KMS-11 (cell line): ENCODE measurements at regions not wholly inside any gene's neighbourhood (a gene's known extent, or its start where the extent isn't known, plus 50 kb on each side); places are given as distances from the start of the nearest gene placed in this dataset.
"Not testable (repeated sequence)": the region's sequence is repeated elsewhere in the genome, so short reads cannot be mapped to it uniquely, and the experiment has no call there.

Experiments used
- H2AFZ ChIP-seq: fragments of 200-600 bp; sonication (generic); 2 replicates; pipeline ENCODE4 v1.6.1; 2016; ENCODE audit warnings: antibody characterized with exemption, mixed run types, low read depth
- H3K27ac ChIP-seq: fragments of 200-600 bp; sonication (generic); 2 replicates; pipeline ENCODE4 v1.6.1; 2016; ENCODE audit warnings: mild to moderate bottlenecking, mixed run types
- H3K27me3 ChIP-seq: fragments of 200-600 bp; sonication (generic); 2 replicates; pipeline ENCODE4 v1.6.1; 2017; ENCODE audit warnings: mild to moderate bottlenecking, low read depth, mixed run types, moderate library complexity; ENCODE audit not compliant: insufficient read depth
- H3K36me3 ChIP-seq: fragments of 200-600 bp; sonication (generic); 2 replicates; pipeline ENCODE4 v1.6.1; 2017; ENCODE audit warnings: mild to moderate bottlenecking, mixed run types; ENCODE audit not compliant: insufficient read depth
- H3K4me1 ChIP-seq: fragments of 200-600 bp; sonication (generic); 2 replicates; pipeline ENCODE4 v1.6.1; 2016; ENCODE audit warnings: mild to moderate bottlenecking, low read depth, mixed run types; ENCODE audit not compliant: poor library complexity, severe bottlenecking
- H3K4me2 ChIP-seq: fragments of 200-600 bp; sonication (generic); 2 replicates; pipeline ENCODE4 v1.7.0; 2016; ENCODE audit warnings: mild to moderate bottlenecking, mixed run types
- H3K4me3 ChIP-seq: fragments of 200-600 bp; sonication (generic); IDR thresholded peaks from 2 replicates; pipeline ENCODE4 v1.6.1; 2017; ENCODE audit warnings: low read depth, low read length, mixed read lengths; ENCODE audit not compliant: insufficient read depth
- H3K79me2 ChIP-seq: fragments of 200-600 bp; sonication (generic); 2 replicates; pipeline ENCODE4 v1.6.1; 2016; ENCODE audit warnings: low read depth, mixed run types; ENCODE audit not compliant: insufficient read depth
- H3K9ac ChIP-seq: fragments of 200-600 bp; sonication (generic); 2 replicates; pipeline ENCODE4 v1.6.1; 2016; ENCODE audit warnings: mild to moderate bottlenecking, mixed run types
- H4K20me1 ChIP-seq: fragments of 200-600 bp; sonication (generic); 2 replicates; pipeline ENCODE4 v1.6.1; 2016; ENCODE audit warnings: mild to moderate bottlenecking, mixed run types; ENCODE audit not compliant: insufficient read depth

GRCh38 chr1:83158924-83159323 lies 840.0 kb downstream of the TTLL7 start:
- not testable (repeated sequence) for H3K4me2 ChIP-seq

GRCh38 chr1:83154306-83154705 lies 844.6 kb downstream of the TTLL7 start:
- H3K27ac ChIP-seq, H3K4me2 ChIP-seq, H3K79me2 ChIP-seq, H2AFZ ChIP-seq, H3K9ac ChIP-seq, H3K36me3 ChIP-seq, H3K27me3 ChIP-seq, H3K4me1 ChIP-seq, H3K4me3 ChIP-seq, H4K20me1 ChIP-seq: not testable (repeated sequence)

More at GRCh38 chr1:83158924-83159323, 840.0 kb downstream of the TTLL7 start:
- not testable (repeated sequence) for H2AFZ ChIP-seq, H3K4me3 ChIP-seq, H3K36me3 ChIP-seq, H3K9ac ChIP-seq, H3K27me3 ChIP-seq, H3K79me2 ChIP-seq, H3K27ac ChIP-seq, H3K4me1 ChIP-seq, H4K20me1 ChIP-seq

GRCh38 chr1:83151167-83151898 lies 847.6 kb downstream of the TTLL7 start:
- H3K27ac ChIP-seq, H3K4me2 ChIP-seq, H3K9ac ChIP-seq, H3K79me2 ChIP-seq, H3K36me3 ChIP-seq, H3K4me1 ChIP-seq, H3K27me3 ChIP-seq, H3K4me3 ChIP-seq, H2AFZ ChIP-seq, H4K20me1 ChIP-seq: not testable (repeated sequence)

- not testable (repeated sequence) for H4K20me1 ChIP-seq, H2AFZ ChIP-seq, H3K36me3 ChIP-seq, H3K4me2 ChIP-seq, H3K27me3 ChIP-seq, H3K4me1 ChIP-seq, H3K4me3 ChIP-seq, H3K9ac ChIP-seq, H3K27ac ChIP-seq, H3K79me2 ChIP-seq
These were observed 848.5 kb downstream of the TTLL7 start for GRCh38 chr1:83150479-83150878.

GRCh38 chr1:83145820-83146219 lies 853.1 kb downstream of the TTLL7 start:
- not testable (repeated sequence) for H3K27ac ChIP-seq, H3K4me1 ChIP-seq, H3K36me3 ChIP-seq, H3K4me2 ChIP-seq, H2AFZ ChIP-seq, H3K4me3 ChIP-seq, H3K79me2 ChIP-seq, H4K20me1 ChIP-seq, H3K27me3 ChIP-seq, H3K9ac ChIP-seq

GRCh38 chr1:83142802-83143201 lies 856.1 kb downstream of the TTLL7 start:
- not testable (repeated sequence) for H3K4me2 ChIP-seq, H3K4me1 ChIP-seq, H3K9ac ChIP-seq, H3K4me3 ChIP-seq, H3K27me3 ChIP-seq, H2AFZ ChIP-seq, H3K79me2 ChIP-seq, H3K36me3 ChIP-seq, H4K20me1 ChIP-seq, H3K27ac ChIP-seq

GRCh38 chr1:83135524-83136157 lies 863.3 kb downstream of the TTLL7 start:
- not testable (repeated sequence) for H3K4me2 ChIP-seq, H3K4me3 ChIP-seq, H3K9ac ChIP-seq, H4K20me1 ChIP-seq, H3K36me3 ChIP-seq, H2AFZ ChIP-seq, H3K4me1 ChIP-seq, H3K27me3 ChIP-seq, H3K27ac ChIP-seq, H3K79me2 ChIP-seq

GRCh38 chr1:83134322-83135014 lies 864.5 kb downstream of the TTLL7 start:
- H2AFZ ChIP-seq: not testable (repeated sequence)

More at GRCh38 chr1:83134322-83135014, 864.5 kb downstream of the TTLL7 start:
- not testable (repeated sequence) for H4K20me1 ChIP-seq, H3K4me1 ChIP-seq, H3K36me3 ChIP-seq, H3K9ac ChIP-seq, H3K79me2 ChIP-seq, H3K4me2 ChIP-seq, H3K27ac ChIP-seq, H3K27me3 ChIP-seq, H3K4me3 ChIP-seq
